Left lung (tissue), 4 donors: ENCODE measurements at regions not wholly inside any gene's neighbourhood (a gene's known extent, or its start where the extent isn't known, plus 50 kb on each side); places are given as distances from the start of the nearest gene placed in this dataset.

ENCODE experiments used
- ATAC-seq: fragments of 200-7000 bp; cut with Tn5 transposase; one replicate; pipeline ENCODE4 v1.9.1; 2020; ENCODE audit warnings: moderate library complexity
- DNase-seq, 4 donors: peaks; one replicate each; pipeline ENCODE4 v3.0.0-alpha.2; 2013 to 2020
- H3K27ac ChIP-seq, 2 donors: fragments of 200-600 bp; sonication (generic) in 1 of 2; one replicate each; pipeline versions ENCODE4 v1.5.0 to v1.8.0; 2020 to 2021
- H3K27me3 ChIP-seq, 2 donors: fragments of 200-600 bp; sonication (generic) in 1 of 2; one replicate each; pipeline versions ENCODE4 v1.5.0 to v1.8.0; 2020 to 2021
- H3K36me3 ChIP-seq, 2 donors: fragments of 200-600 bp; sonication (generic) in 1 of 2; one replicate each; pipeline versions ENCODE4 v1.5.0 to v1.8.0; 2020 to 2021
- H3K4me1 ChIP-seq, 2 donors: fragments of 200-600 bp; one replicate each; pipeline ENCODE4 v1.8.0; 2021
- H3K4me3 ChIP-seq, 2 donors: fragments of 200-600 bp; sonication (generic) in 1 of 2; one replicate each; pipeline versions ENCODE4 v1.5.0 to v1.8.0; 2020 to 2021; ENCODE audit warnings: mild to moderate bottlenecking in 1 of 2
- H3K9me3 ChIP-seq, 2 donors: fragments of 200-600 bp; sonication (generic) in 1 of 2; one replicate each; pipeline versions ENCODE4 v1.5.0 to v1.8.0; 2020 to 2021
- CTCF ChIP-seq, 2 donors: fragments of 200-600 bp; sonication (generic) in 1 of 2; IDR thresholded peaks; one replicate each; pipeline versions ENCODE4 v1.5.0 to v1.8.0; 2021; ENCODE audit warnings: antibody characterized with exemption in 2 of 2
- intact Hi-C, 2 donors: fragments of 100-400 bp; cut with DNase I; formaldehyde crosslinking; loops; one replicate each; pipeline versions ENCODE4 v1.11.2 to v1.14.2; 2022
- donor health status: DM: no; HTN: yes; CAD: no.
- donor health status: DM: no; HTN: no; CAD: no.

DNA sequence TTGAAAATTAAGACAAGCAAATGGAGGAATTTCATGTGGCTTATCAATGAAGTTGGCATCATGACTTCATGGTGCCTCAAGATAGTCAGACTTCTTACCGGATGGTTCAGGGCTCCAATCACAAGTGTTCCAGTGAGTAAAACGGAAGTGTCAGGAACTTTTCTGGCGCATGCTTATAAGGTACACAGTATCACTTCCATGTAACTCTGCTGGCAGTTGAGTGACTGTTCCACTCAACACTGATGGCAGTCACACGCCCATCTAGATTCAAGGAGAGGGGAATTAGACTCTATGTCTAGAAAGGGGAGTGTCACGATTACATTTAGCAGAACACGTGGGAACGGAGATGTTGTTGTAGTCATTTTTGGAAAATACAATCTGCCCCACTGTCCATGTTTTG, 114.3 kb downstream of the KCTD15 start:
- TF ChIP-seq CTCF (IDR thresholded peaks at IDR 0.05), result no peak
- peaks cover 0 to 7% of the 10 kb centered on the region in 2 donors for H3K4me1 ChIP-seq
- no peaks in the 10 kb centered on the region for H3K36me3 ChIP-seq
- DNase-seq, result no peak
- no peak for ATAC-seq
- intact Hi-C loops, result no loop called here
- H3K27ac ChIP-seq, result no peak overlapping the region
- H3K9me3 ChIP-seq, result no peaks in the 10 kb centered on the region
- H3K27me3 ChIP-seq, result peaks cover 0 to 23% of the 10 kb centered on the region in 2 donors
- no peak overlapping the region for H3K4me3 ChIP-seq

DNA sequence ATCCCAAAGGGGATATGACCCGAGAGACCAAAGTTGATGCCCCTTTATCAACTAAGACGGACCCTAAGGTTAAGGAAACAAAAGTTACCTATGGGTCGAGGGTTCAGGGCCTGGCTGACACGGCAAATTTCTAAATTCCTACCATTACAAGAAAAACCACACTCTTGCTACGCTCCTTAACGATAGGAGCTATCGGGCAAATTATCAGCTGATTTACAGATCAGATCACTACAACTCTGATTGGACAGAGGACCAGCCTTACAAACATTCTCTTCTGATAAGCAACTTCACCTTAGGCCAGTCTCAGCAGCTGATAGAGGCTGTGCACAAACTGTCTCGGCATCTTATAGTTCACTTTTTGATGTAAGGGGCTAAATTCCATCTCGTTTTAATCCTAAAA, 117.9 kb downstream of the KCTD15 start:
- no peak for ATAC-seq
- no peaks in the 10 kb centered on the region for H3K36me3 ChIP-seq
- intact Hi-C loops, result no loop called here
- H3K27ac ChIP-seq, result no peak overlapping the region
- H3K27me3 ChIP-seq, result no peaks in the 10 kb centered on the region
- no peaks in the 10 kb centered on the region for H3K4me1 ChIP-seq
- no peaks in the 10 kb centered on the region for H3K9me3 ChIP-seq
- no peak for DNase-seq
- H3K4me3 ChIP-seq, result no peak overlapping the region
- no peak for TF ChIP-seq CTCF (IDR thresholded peaks at IDR 0.05)

DNA sequence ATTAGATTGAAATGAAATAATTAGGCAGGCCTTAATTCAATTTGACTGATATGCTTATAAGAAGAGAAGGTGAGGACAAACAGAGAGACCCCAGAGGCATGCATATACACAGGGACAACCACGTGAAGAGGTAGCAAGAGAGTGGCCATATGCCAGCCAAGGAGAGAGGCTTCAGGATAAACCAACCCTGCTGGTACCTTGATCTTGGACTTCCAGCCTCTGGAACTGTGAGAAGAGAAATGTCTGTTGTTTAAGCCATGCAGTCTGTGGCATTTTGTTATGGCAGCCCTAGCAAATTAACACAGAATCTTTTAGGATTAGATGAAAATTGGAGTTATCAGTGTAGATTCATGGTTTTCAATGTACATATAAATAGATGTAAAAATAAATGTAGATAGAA, 120.1 kb downstream of the KCTD15 start:
- intact Hi-C loops, result no loop called here
- H3K9me3 ChIP-seq, result no peaks in the 10 kb centered on the region
- no peak for TF ChIP-seq CTCF (IDR thresholded peaks at IDR 0.05)

DNA sequence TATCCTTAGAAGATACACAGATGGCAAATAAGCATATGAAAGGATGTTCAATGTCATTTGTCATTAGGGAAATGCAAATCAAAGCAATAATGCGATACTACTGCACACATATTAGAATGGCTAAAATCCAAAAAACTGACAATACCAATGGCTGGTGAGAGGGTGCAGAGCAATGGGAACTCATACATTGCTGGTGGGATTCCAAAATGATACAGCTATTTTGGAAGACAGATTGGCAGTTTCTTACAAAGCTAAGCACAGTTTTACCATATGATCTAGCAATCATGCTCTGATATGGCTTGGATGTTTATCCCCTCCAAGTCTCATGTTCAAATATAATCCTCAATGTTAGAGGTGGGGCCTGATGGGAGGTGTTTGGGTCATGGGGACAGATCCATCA, 122.6 kb downstream of the KCTD15 start:
- Histone ChIP-seq H3K4me3 (no peak overlapping the region), H3K4me1 (no peaks in the 10 kb centered on the region), H3K9me3 (no peaks in the 10 kb centered on the region), H3K27ac (no peak overlapping the region), H3K36me3 (no peaks in the 10 kb centered on the region), H3K27me3 (no peaks in the 10 kb centered on the region)
- ATAC-seq (no peak), DNase-seq (no peak)
- no peak for TF ChIP-seq CTCF (IDR thresholded peaks at IDR 0.05)
- intact Hi-C loops, result no loop called here

More for the DNA sequence above, 120.1 kb downstream of the KCTD15 start:
- ATAC-seq (no peak), DNase-seq (no peak)
- no peaks in the 10 kb centered on the region for H3K27me3 ChIP-seq
- no peak overlapping the region for H3K27ac ChIP-seq
- no peaks in the 10 kb centered on the region for H3K36me3 ChIP-seq
- H3K4me3 ChIP-seq, result no peak overlapping the region
- no peaks in the 10 kb centered on the region for H3K4me1 ChIP-seq

DNA sequence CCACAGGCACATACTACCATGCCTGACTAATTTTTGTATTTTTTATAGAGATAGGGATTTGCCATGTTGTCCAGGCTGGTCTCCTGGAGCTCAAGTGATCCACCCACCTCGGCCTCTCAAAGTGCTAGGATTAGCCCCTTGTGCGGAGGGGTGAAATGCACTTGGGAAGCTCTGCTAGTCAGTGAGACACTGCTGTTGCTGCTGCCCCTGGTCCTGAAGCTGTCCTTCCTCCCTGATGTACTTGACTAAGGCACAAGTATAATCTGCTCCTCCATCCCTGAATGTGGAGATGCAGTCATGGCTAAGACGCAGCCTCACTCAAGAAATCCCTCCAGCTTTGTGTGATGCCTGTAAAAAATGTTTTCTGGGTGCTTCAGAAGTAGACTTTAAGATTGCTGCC, 124.5 kb downstream of the KCTD15 start:
- Histone ChIP-seq H3K4me1 (no peaks in the 10 kb centered on the region), H3K36me3 (no peaks in the 10 kb centered on the region), H3K9me3 (no peaks in the 10 kb centered on the region), H3K27me3 (no peaks in the 10 kb centered on the region), H3K4me3 (no peak overlapping the region), H3K27ac (no peak overlapping the region)
- TF ChIP-seq CTCF (IDR thresholded peaks at IDR 0.05), result no peak
- ATAC-seq (no peak), DNase-seq (no peak)
- intact Hi-C loops, result no loop called here
